ENCODE measurements at regions not wholly inside any gene's neighbourhood (a gene's known extent, or its start where the extent isn't known, plus 50 kb on each side); places are given as distances from the start of the nearest gene placed in this dataset.

GRCh38 chrX:122566401-122566800, 617.7 kb upstream of the GRIA3 start:
- H3K9ac ChIP-seq (ENCODE audit: low read depth in 1 of 2, low read length in 2 of 2) = no peak overlapping the region
- no peak for DNase-seq (ENCODE audit: low spot score)
- no peaks in the 10 kb centered on the region for H3K36me3 ChIP-seq (ENCODE audit: control insufficient read depth in 4 of 4, insufficient read depth in 3 of 4, low read depth in 1 of 4, low read length in 3 of 4)
- no peak for TF ChIP-seq TAF1 (conservative IDR thresholded peaks at IDR 0.05)
- TF ChIP-seq JUND (IDR thresholded peaks at IDR 0.05) = no peak
- no peaks in the 10 kb centered on the region for H3K4me1 ChIP-seq (ENCODE audit: control insufficient read depth in 4 of 4, insufficient read depth in 4 of 4, low read length in 3 of 4)
- H3K9me3 ChIP-seq (ENCODE audit: control insufficient read depth in 4 of 4, low read length in 3 of 4) = no peaks in the 10 kb centered on the region
- H3K27ac ChIP-seq (ENCODE audit: low read depth in 1 of 2, low read length in 2 of 2) = no peak overlapping the region
- no peaks in the 10 kb centered on the region for H3K27me3 ChIP-seq (ENCODE audit: control insufficient read depth in 4 of 4, insufficient read depth in 4 of 4, low read length in 3 of 4)
- no peak overlapping the region for H3K4me3 ChIP-seq (ENCODE audit: low read depth in 1 of 3, low read length in 3 of 3)

- Histone ChIP-seq H3K9me3 (ENCODE audit: control insufficient read depth in 4 of 4, low read length in 3 of 4) (no peaks in the 10 kb centered on the region), H3K9ac (ENCODE audit: low read depth in 1 of 2, low read length in 2 of 2) (no peak overlapping the region), H3K27ac (ENCODE audit: low read depth in 1 of 2, low read length in 2 of 2) (no peak overlapping the region), H3K36me3 (ENCODE audit: control insufficient read depth in 4 of 4, insufficient read depth in 3 of 4, low read depth in 1 of 4, low read length in 3 of 4) (no peaks in the 10 kb centered on the region), H3K4me3 (ENCODE audit: low read depth in 1 of 3, low read length in 3 of 3) (no peak overlapping the region), H3K27me3 (ENCODE audit: control insufficient read depth in 4 of 4, insufficient read depth in 4 of 4, low read length in 3 of 4) (no peaks in the 10 kb centered on the region), H3K4me1 (ENCODE audit: control insufficient read depth in 4 of 4, insufficient read depth in 4 of 4, low read length in 3 of 4) (no peaks in the 10 kb centered on the region)
- no peak for TF ChIP-seq TAF1 (conservative IDR thresholded peaks at IDR 0.05)
- TF ChIP-seq, protein P1, sequence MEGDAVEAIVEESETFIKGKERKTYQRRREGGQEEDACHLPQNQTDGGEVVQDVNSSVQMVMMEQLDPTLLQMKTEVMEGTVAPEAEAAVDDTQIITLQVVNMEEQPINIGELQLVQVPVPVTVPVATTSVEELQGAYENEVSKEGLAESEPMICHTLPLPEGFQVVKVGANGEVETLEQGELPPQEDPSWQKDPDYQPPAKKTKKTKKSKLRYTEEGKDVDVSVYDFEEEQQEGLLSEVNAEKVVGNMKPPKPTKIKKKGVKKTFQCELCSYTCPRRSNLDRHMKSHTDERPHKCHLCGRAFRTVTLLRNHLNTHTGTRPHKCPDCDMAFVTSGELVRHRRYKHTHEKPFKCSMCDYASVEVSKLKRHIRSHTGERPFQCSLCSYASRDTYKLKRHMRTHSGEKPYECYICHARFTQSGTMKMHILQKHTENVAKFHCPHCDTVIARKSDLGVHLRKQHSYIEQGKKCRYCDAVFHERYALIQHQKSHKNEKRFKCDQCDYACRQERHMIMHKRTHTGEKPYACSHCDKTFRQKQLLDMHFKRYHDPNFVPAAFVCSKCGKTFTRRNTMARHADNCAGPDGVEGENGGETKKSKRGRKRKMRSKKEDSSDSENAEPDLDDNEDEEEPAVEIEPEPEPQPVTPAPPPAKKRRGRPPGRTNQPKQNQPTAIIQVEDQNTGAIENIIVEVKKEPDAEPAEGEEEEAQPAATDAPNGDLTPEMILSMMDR (IDR thresholded peaks at IDR 0.05; ENCODE audit: low read depth, low read length, missing input control) = no peak
- TF ChIP-seq SP1 (IDR thresholded peaks at IDR 0.05) = no peak
- no peak for TF ChIP-seq NR2F2 (IDR thresholded peaks at IDR 0.05)
- TF ChIP-seq MAX (IDR thresholded peaks at IDR 0.05) = no peak
- TF ChIP-seq GABPA (IDR thresholded peaks at IDR 0.05 in 1 of 2, conservative IDR thresholded peaks at IDR 0.05 in 1 of 2) = no peak
- TF ChIP-seq JUND (IDR thresholded peaks at IDR 0.05) = no peak
- TF ChIP-seq HNF4G (IDR thresholded peaks at IDR 0.05) = no peak
- TF ChIP-seq RXRA (IDR thresholded peaks at IDR 0.05) = no peak
- no peak for TF ChIP-seq FOXA1 (IDR thresholded peaks at IDR 0.05)
- TF ChIP-seq HNF4A (conservative IDR thresholded peaks at IDR 0.05) = no peak
- no peak for TF ChIP-seq ZBTB33 (IDR thresholded peaks at IDR 0.05)
- no peak for TF ChIP-seq YY1 (IDR thresholded peaks at IDR 0.05)
- no peak for TF ChIP-seq FOXA2 (IDR thresholded peaks at IDR 0.05)
- no peak for TF ChIP-seq ATF3 (IDR thresholded peaks at IDR 0.05)
- 75% methylated on average over 3 of the region's 3 CpGs for WGBS
- no peak for DNase-seq (ENCODE audit: low spot score)
Observed at GRCh38 chrX:122567911-122568310, 616.2 kb upstream of the GRIA3 start.

GRCh38 chrX:122572461-122572860, 611.6 kb upstream of the GRIA3 start:
- H3K4me1 ChIP-seq (ENCODE audit: control insufficient read depth in 4 of 4, insufficient read depth in 4 of 4, low read length in 3 of 4) = no peaks in the 10 kb centered on the region
- H3K4me3 ChIP-seq (ENCODE audit: low read depth in 1 of 3, low read length in 3 of 3) = no peak overlapping the region
- DNase-seq (ENCODE audit: low spot score) = no peak
- H3K9ac ChIP-seq (ENCODE audit: low read depth in 1 of 2, low read length in 2 of 2) = no peak overlapping the region
- no peaks in the 10 kb centered on the region for H3K9me3 ChIP-seq (ENCODE audit: control insufficient read depth in 4 of 4, low read length in 3 of 4)
- H3K27me3 ChIP-seq (ENCODE audit: control insufficient read depth in 4 of 4, insufficient read depth in 4 of 4, low read length in 3 of 4) = no peaks in the 10 kb centered on the region
- 73% methylated on average over 4 of the region's 4 CpGs for WGBS
- no peaks in the 10 kb centered on the region for H3K36me3 ChIP-seq (ENCODE audit: control insufficient read depth in 4 of 4, insufficient read depth in 3 of 4, low read depth in 1 of 4, low read length in 3 of 4)
- TF ChIP-seq ZBTB33 (IDR thresholded peaks at IDR 0.05) (no peak), HNF4A (conservative IDR thresholded peaks at IDR 0.05) (no peak), FOXA1 (IDR thresholded peaks at IDR 0.05) (no peak), FOXA2 (IDR thresholded peaks at IDR 0.05) (no peak), NR2F2 (IDR thresholded peaks at IDR 0.05) (no peak), MAX (IDR thresholded peaks at IDR 0.05) (no peak), YY1 (IDR thresholded peaks at IDR 0.05) (no peak), RXRA (IDR thresholded peaks at IDR 0.05) (no peak), JUND (IDR thresholded peaks at IDR 0.05) (no peak), GABPA (IDR thresholded peaks at IDR 0.05 in 1 of 2, conservative IDR thresholded peaks at IDR 0.05 in 1 of 2) (no peak), RAD21 (IDR thresholded peaks at IDR 0.05) (no peak), REST (IDR thresholded peaks at IDR 0.05) (no peak)
- no peak overlapping the region for H3K27ac ChIP-seq (ENCODE audit: low read depth in 1 of 2, low read length in 2 of 2)
